ENCODE measurements at regions not wholly inside any gene's neighbourhood (a gene's known extent, or its start where the extent isn't known, plus 50 kb on each side); places are given as distances from the start of the nearest gene placed in this dataset.

GRCh38 chr6:23280437-23280836, 711.1 kb downstream of the HDGFL1 start:
- in situ Hi-C loops (cut with HindIII; ENCODE audit: extremely low pct_ligation_motif_present, low pct_unique_long_range_greater_than_20kb): no loop called here
- no peak for TF ChIP-seq ZNF629 (CRISPR knock-in tag; conservative IDR thresholded peaks at IDR 0.05)
- TF ChIP-seq GRHL1 (CRISPR knock-in tag; conservative IDR thresholded peaks at IDR 0.05): no peak
- TF ChIP-seq CBFB (CRISPR knock-in tag; IDR thresholded peaks at IDR 0.05): no peak
- TF ChIP-seq ISL2 (CRISPR knock-in tag; IDR thresholded peaks at IDR 0.05): no peak
- no peak for TF ChIP-seq TRIM24 (CRISPR knock-in tag; IDR thresholded peaks at IDR 0.05)
- TF ChIP-seq, protein P1, sequence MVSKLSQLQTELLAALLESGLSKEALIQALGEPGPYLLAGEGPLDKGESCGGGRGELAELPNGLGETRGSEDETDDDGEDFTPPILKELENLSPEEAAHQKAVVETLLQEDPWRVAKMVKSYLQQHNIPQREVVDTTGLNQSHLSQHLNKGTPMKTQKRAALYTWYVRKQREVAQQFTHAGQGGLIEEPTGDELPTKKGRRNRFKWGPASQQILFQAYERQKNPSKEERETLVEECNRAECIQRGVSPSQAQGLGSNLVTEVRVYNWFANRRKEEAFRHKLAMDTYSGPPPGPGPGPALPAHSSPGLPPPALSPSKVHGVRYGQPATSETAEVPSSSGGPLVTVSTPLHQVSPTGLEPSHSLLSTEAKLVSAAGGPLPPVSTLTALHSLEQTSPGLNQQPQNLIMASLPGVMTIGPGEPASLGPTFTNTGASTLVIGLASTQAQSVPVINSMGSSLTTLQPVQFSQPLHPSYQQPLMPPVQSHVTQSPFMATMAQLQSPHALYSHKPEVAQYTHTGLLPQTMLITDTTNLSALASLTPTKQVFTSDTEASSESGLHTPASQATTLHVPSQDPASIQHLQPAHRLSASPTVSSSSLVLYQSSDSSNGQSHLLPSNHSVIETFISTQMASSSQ (IDR thresholded peaks at IDR 0.05; ENCODE audit: low read depth): no peak
- TF ChIP-seq, protein P1 (CRISPR knock-in tag; IDR thresholded peaks at IDR 0.05; ENCODE audit: borderline replicate concordance): no peak
- TF ChIP-seq HDAC1 (CRISPR knock-in tag; IDR thresholded peaks at IDR 0.05): no peak
- no peak for TF ChIP-seq NFKB2 (CRISPR knock-in tag; IDR thresholded peaks at IDR 0.05; ENCODE audit: borderline replicate concordance)
- TF ChIP-seq SP140L (CRISPR knock-in tag; IDR thresholded peaks at IDR 0.05; ENCODE audit: borderline replicate concordance): no peak
- TF ChIP-seq FOXK1 (CRISPR knock-in tag; IDR thresholded peaks at IDR 0.05; ENCODE audit: borderline replicate concordance, low read depth): no peak
- no peak for TF ChIP-seq ZC3H4 (CRISPR knock-in tag; IDR thresholded peaks at IDR 0.05; ENCODE audit: borderline replicate concordance)
- no peak for TF ChIP-seq TRAFD1 (CRISPR knock-in tag; IDR thresholded peaks at IDR 0.05; ENCODE audit: borderline replicate concordance)
- no peak for TF ChIP-seq ZSCAN21 (CRISPR knock-in tag; IDR thresholded peaks at IDR 0.05; ENCODE audit: borderline replicate concordance)
- no peak for TF ChIP-seq ZNF549 (CRISPR knock-in tag; IDR thresholded peaks at IDR 0.05)
- no peak for TF ChIP-seq ZBTB38 (CRISPR knock-in tag; IDR thresholded peaks at IDR 0.05)
- TF ChIP-seq, protein P2, sequence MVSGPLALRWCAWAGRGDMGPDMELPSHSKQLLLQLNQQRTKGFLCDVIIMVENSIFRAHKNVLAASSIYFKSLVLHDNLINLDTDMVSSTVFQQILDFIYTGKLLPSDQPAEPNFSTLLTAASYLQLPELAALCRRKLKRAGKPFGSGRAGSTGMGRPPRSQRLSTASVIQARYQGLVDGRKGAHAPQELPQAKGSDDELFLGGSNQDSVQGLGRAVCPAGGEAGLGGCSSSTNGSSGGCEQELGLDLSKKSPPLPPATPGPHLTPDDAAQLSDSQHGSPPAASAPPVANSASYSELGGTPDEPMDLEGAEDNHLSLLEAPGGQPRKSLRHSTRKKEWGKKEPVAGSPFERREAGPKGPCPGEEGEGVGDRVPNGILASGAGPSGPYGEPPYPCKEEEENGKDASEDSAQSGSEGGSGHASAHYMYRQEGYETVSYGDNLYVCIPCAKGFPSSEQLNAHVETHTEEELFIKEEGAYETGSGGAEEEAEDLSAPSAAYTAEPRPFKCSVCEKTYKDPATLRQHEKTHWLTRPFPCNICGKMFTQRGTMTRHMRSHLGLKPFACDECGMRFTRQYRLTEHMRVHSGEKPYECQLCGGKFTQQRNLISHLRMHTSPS (CRISPR knock-in tag; IDR thresholded peaks at IDR 0.05; ENCODE audit: low read depth): no peak
- TF ChIP-seq FOSL2 (CRISPR knock-in tag; IDR thresholded peaks at IDR 0.05): no peak

More at GRCh38 chr6:23280437-23280836, 711.1 kb downstream of the HDGFL1 start:
- ATAC-seq (no peak), DNase-seq (ENCODE audit: low spot score) (no peak), FAIRE-seq (no peak)
- no peak overlapping the region for H3K4me3 ChIP-seq (replicated peaks in 1 of 3; ENCODE audit: insufficient read depth in 1 of 3, low read depth in 2 of 3, low read length in 3 of 3)
- no peaks in the 10 kb centered on the region for H3K4me1 ChIP-seq (ENCODE audit: insufficient read depth, low read length)
- H3K9ac ChIP-seq (ENCODE audit: insufficient read depth, low read depth, low read length): no peak overlapping the region
- ChIA-PET CTCF (ENCODE audit: low intra/inter-chr PET ratio, low total read pairs) (no interaction called here), POLR2A (no interaction called here)
- H3K27me3 ChIP-seq (ENCODE audit: control insufficient read depth in 1 of 2, insufficient read depth in 2 of 2, low read length in 2 of 2): no peaks in the 10 kb centered on the region
- intact Hi-C loops (cut with micrococcal nuclease; ENCODE audit: unreplicated experiment): no loop called here
- no peaks in the 10 kb centered on the region for H3K36me3 ChIP-seq (replicated peaks in 1 of 2; ENCODE audit: control insufficient read depth in 1 of 2, insufficient read depth in 2 of 2, low read length in 2 of 2)
- no peak overlapping the region for H3K27ac ChIP-seq (ENCODE audit: extremely low read length, insufficient read depth, low read length)
- H3K4me2 ChIP-seq (ENCODE audit: low read depth, low read length): no peak overlapping the region
- H2AFZ ChIP-seq (ENCODE audit: low read length): no peak overlapping the region
- peaks cover 86% of the 10 kb centered on the region for H3K9me3 ChIP-seq (ENCODE audit: low read length)
- no TSS peak for BruUV-seq (replicated peaks)
- H3K79me2 ChIP-seq (ENCODE audit: insufficient read depth, low read length): no peaks in the 10 kb centered on the region
- no peaks in the 10 kb centered on the region for H4K20me1 ChIP-seq (ENCODE audit: insufficient read depth, low read length)
- WGBS (ENCODE audit: low lambda C conversion rate): 4% methylated on average over 2 of the region's 2 CpGs

Data from HepG2 (cell line).